Activated CD8-positive, alpha-beta memory T cell treated with anti-CD3 and anti-CD28 coated beads, Interleukin-2, amount 50 U/mL, for 1 hour (primary cell): ENCODE measurements at regions not wholly inside any gene's neighbourhood (a gene's known extent, or its start where the extent isn't known, plus 50 kb on each side); places are given as distances from the start of the nearest gene placed in this dataset.

Experiments
- DNase-seq: peaks from one replicate; pipeline ENCODE4 v3.0.0-alpha.2; 2020; ENCODE audit errors: extremely low read depth

GRCh38 chr14:73782623-73783022, 68.4 kb upstream of the PNMA1 start:
- DNase-seq: no peak

GRCh38 chr14:73780896-73781295, 66.7 kb upstream of the PNMA1 start:
- no peak for DNase-seq

GRCh38 chr14:73780391-73780790, 66.2 kb upstream of the PNMA1 start:
- DNase-seq: no peak

- no peak for DNase-seq
Measured at GRCh38 chr14:73778736-73779135, 64.6 kb upstream of the PNMA1 start.

- no peak for DNase-seq
Measured at GRCh38 chr14:73777420-73777819, 63.2 kb upstream of the PNMA1 start.

GRCh38 chr14:73776194-73776537, 62.0 kb upstream of the PNMA1 start:
- DNase-seq: no peak

GRCh38 chr14:73775339-73776193, 61.4 kb upstream of the PNMA1 start:
- DNase-seq: no peak

- no peak for DNase-seq
Measured at GRCh38 chr14:73774671-73775070, 60.5 kb upstream of the PNMA1 start.

- DNase-seq: no peak
Measured at GRCh38 chr14:73774241-73774570, 60.0 kb upstream of the PNMA1 start.

- no peak for DNase-seq
Measured at GRCh38 chr14:73773441-73774240, 59.5 kb upstream of the PNMA1 start.

- peak; percentile 49 for DNase-seq
Measured at GRCh38 chr14:73771848-73772638, 57.9 kb upstream of the PNMA1 start.

- DNase-seq: no peak
Measured at GRCh38 chr14:73770977-73771847, 57.0 kb upstream of the PNMA1 start.

- DNase-seq: no peak
Measured at GRCh38 chr14:73768107-73768506, 53.9 kb upstream of the PNMA1 start.

GRCh38 chr14:73764406-73765280, 50.5 kb upstream of the PNMA1 start:
- DNase-seq: no peak
